Ureter (tissue), 1 donor: ENCODE measurements at regions not wholly inside any gene's neighbourhood (a gene's known extent, or its start where the extent isn't known, plus 50 kb on each side); places are given as distances from the start of the nearest gene placed in this dataset.

Source experiments
- DNase-seq: peaks from one replicate; pipeline ENCODE4 v3.0.0-alpha.2; 2020; ENCODE audit warnings: low spot score
- donor health status: DM: yes; HTN: yes; CAD: no.

DNA sequence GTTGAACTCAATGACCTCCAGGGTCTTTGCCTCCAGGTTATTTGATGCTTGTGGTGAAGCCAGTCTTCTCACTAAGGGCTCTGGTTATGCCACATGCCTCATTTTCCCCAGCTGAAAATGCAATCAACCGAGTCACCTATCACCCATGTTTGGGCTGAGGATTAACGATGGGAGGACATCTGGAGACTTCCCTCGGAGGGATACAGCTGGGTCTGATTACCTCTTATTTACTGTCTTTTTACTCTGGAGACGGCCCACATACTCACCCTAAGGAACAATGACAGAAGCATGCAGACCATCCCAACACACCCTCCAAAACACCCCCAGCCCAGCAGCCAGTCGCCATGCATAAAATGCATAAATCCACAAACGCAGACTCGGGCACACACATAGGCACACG lies 187.4 kb downstream of the OPA1 start:
- no peak for DNase-seq

DNA sequence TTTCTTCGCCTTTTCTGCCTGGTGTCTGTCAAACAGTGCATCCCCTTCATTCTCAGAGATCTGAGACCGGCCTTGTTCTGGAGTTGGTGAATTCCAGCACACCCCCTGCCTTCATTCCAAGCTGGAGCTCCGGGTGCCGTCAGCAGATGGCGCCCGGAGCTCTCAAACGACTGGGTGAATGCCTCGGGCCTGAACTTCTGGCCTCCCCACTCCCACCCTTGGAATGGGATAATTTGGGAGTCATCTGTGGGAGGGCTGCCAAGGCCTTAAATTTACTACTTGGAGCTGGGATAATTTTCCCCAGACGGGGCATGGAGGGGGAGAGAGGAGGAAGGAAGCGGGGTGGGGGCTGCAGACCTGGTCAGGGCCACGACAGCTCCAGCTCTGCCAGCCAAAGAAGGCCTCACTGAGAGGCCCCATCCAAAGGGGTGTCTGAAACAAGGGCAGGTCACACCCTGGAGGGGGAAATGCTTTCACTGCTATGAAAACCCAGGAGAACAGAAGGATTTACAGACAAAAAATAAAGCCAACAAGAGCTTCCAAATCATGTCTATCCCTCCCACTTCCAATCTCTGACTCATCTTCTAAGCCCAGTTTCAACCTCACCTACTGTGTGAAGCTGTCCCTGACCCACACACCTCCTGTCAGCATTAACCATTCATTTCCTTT lies 187.9 kb downstream of the OPA1 start:
- peak; percentile 72 for DNase-seq

DNA sequence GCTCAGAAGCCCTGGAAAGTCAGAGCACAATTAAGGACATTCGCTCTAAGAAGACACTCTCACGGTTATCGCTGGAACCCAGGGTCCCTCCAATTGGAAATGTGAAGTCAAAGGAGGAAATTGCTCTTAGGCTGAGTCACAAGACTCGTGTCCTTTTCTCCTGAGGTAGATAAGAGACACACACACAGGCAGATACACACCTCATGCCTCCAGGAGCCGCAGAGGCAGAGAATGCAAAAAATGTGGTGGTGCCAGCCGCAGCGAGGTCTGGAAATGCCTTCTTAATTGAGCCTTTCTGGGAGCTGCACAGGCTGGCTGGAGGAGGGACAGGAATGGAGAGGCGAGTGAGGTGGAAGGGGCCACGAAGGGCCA lies 189.3 kb downstream of the OPA1 start:
- DNase-seq: peak; percentile 70

DNA sequence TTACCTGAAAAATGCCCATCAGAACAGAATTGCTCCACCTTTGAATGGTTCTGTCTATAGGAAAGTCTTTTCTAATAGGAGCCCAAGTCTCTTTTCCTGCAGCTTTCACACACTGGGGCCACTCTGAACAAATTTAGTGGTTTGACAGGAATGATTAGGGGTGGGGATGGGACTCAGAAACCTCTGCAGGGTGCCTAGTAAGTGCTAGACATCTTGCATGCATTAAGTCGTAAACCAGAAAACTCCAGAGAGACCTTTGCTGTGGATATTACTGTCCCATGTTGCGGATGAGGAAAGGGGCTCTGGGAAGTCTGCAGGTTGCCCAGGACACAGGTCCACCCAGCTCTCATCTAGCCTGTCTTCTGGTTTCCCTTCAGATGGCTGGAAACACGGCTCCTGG lies 189.7 kb downstream of the OPA1 start:
- DNase-seq: no peak

DNA sequence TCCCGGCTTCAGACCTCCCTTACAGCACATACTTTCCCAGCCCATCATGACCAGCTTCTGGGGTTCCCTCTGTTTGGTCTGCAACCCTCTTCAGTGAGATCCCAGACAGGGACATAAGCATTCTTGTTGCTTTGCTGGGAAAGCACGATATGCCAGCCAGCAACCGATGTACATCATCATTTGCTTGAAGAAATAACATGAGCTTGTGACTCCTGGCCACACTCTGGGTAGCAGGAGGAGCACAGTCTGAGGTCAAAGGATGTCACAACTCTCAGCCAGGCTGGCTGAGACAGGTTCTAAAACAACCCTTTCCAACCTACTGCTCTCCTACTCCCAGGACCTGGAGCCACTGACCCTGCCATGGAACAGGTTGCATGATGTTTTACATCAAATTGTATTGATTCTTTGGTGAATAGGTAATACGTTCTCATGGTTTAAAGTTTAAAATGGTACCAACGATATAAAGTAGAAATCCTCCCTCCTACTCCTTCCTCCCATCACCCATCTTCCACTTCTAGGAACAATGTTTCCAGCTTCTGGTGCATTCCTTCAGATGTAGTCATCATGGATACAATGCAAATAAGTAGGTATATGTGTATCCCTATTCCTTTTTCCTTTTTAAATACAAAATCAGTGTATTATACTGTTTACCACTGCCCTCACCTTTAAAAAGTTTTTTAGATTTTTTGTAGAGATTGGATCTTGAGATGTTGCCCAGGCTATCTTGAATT lies 190.3 kb downstream of the OPA1 start:
- no peak for DNase-seq

DNA sequence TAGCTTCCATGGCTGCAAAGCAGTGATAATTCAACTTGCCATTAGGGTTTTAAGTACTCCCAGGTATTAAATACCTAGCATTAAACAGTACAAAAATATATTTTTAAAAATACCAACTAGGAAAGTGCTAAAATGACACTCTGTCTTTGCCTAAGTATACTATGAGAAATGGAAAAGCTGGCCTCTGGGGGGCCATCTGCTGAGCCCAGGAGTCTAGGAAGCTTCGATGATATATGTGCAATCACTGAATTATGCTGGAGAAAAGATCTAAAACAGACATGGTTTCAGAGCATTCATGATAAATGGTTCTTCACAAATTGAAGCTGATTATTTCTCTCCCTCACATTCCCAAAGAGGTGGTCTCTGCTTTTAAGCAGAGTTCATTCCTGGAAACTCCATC lies 191.8 kb downstream of the OPA1 start:
- no peak for DNase-seq

DNA sequence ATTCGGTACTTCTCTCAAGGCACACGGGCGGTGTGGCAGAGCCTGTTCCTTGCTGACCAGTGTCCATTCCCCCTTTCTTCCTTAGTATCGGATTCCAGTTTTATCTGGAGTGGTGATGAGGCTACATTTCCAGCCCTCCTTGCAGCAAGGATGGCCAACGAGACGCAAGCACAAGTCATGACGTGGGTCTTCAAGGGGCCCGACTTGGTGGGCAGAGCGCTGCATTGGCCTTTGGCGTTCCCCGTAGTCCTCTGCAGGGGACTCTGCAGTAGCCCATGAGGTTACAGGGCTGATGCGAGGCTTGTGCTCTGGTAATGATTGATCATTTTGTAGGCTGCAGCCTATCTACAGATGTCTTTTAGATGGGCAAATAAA lies 194.5 kb downstream of the OPA1 start:
- DNase-seq: no peak

DNA sequence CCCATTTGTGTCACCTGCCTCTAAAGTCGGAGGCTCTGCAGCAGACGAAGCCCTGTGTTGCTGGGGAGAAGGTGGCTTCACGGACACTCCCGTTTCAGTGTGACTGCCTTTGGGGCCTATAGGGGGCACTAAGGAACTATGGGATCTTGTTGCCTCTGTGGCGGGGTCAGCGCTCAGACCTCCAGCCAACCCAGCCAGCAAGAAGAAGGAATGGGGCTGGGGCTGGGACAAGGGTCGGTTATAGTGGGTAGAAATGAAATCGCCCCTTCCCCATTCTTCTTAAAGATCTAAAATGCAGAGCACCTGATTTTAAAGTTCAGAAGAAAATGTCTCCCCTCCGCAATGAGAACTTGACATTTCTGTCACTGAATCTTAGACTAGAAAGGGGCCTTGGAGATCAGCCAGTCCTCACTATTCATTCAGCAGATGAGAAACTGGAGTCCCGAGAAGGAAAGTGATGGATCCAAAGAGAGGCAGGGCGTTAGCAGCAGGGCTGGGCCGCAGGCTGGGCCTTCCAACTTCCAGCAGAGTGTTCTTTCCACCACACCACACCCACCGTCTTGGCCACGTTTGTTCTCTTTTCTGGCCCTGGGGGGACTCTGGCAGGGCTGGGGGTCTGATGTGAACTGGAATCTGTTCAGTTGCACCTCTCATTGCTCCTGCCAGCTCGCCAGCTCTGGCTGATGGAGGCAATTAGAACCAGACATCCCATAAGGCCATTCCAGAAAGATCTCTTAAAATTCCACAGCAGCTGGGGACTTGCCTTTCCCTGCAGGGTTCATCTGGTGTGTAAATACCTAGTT lies 195.4 kb downstream of the OPA1 start:
- peak; percentile 62 for DNase-seq

DNA sequence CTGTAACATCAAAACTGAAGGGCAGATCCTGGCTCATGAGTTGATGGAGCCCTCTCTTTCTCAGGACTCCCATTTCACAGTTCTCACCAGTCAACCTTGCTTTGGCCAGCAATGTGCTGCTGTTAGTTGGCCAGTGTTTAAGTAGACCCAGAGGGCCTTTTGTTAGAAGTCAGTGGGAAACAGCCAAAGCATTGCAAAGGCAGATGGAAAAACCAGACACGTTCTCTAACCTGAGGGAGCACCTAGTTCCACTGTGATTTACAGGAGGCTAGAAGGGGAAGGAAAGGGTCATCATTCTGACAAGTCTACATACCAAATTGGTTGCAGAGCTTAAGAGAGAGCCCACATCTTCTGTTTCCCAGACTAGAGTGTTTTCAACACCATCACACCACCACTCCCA lies 196.4 kb downstream of the OPA1 start:
- DNase-seq: no peak

DNA sequence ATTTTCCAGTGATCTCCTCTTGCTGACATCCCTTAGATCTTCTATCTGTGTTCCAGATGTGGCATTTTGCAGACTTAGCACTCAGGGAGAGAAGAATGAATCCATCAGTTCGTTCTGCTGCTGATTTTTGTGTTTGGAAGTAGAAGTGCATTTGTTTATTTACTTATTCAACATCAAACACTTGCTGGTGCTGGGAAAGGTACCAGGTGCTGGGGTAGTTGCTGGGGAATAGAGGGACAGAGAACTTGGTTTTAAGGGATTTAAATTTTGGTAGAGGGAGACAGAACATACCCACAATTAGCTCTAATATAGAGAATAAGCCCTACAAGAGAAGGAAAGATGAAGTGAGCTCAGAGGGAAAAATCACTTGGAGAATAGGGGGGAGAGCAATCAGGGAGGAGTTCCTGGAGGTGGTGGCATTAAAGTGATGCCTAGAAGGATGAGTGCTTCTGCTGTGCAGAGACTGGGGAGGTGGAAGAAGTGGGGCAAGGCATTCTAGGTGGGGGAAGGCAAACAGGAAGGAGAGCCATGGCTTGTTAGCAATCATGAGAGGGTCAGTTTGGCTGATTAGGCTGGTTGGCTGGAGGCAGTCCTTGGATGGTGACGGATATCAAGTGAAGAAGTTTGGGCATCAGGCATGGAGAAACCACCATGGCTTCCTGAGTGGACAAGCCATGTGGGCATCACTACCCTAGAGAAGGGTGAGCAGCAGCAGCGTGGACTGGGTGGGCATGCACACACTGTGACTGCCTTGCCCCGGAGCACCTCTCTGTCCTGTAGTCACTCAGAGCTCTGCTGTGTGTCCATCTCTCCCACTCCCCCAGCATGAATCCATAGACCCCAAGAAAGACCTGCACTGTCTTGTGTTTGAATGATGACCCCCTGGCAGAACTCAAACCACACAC lies 197.3 kb downstream of the OPA1 start:
- DNase-seq: no peak

DNA sequence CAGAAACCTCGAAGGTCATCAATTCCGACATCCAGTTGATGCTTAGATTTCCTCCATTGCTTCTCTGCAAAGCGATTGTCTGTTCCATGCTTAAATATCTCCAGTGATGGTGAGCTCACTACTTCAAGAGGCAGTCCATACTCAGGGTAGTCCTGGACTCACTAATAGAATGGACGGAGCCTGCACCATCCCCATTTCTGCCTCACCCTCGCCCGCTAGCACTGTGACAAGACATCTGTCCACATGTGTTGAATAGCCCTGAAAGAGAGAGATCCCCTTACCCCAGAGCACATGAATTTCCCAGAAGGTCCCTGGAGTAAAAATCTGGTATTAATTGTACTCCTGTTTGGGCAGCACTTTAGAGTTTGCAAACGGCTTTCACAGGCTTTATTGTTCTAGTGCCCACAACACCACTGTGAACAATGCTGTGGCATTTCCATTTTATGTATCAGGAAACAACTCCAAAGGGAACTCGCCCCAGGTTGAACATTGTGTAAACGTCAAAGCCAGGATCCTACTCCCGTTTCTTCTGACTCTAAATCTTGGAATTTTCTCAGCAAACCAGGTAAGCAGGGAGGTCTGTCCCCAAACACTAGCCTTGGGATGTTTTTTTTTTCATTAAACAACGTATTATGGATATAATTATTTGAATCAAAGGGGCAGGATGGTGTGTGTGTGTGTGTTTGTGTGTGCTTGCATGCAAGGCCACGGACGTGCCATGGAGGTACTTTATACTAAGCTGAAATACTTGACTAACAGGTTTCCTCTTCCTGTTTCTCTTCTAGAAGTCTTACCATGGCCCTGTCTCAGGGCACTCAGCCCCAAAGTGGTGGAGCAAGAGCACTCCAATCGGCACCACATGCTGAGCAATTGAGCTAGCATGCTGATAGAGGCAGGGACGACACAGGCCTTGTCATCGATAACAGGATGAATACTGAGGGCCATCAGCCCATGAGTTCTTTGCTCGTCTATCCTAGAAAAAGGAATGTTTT lies 198.3 kb downstream of the OPA1 start:
- peak; percentile 64 for DNase-seq

DNA sequence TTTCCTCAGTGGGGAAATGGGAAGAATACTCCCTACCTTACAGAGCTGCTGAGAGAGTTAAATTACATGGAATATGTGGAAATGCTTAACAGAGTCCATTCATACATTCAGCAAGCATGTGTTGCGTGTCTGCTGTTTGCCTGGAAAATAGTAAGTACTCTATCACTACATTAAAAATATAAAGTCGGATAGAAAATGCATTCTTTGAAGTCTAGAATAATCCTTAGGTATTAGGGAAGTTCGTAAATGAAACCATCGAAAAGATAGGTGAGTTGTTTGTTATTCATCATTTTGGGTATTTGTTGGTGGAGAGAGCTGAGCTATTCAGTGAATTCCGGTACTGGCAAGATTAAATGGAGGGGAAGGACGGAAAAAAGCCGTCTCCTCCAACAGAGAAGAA lies 200.1 kb downstream of the OPA1 start:
- DNase-seq: no peak

DNA sequence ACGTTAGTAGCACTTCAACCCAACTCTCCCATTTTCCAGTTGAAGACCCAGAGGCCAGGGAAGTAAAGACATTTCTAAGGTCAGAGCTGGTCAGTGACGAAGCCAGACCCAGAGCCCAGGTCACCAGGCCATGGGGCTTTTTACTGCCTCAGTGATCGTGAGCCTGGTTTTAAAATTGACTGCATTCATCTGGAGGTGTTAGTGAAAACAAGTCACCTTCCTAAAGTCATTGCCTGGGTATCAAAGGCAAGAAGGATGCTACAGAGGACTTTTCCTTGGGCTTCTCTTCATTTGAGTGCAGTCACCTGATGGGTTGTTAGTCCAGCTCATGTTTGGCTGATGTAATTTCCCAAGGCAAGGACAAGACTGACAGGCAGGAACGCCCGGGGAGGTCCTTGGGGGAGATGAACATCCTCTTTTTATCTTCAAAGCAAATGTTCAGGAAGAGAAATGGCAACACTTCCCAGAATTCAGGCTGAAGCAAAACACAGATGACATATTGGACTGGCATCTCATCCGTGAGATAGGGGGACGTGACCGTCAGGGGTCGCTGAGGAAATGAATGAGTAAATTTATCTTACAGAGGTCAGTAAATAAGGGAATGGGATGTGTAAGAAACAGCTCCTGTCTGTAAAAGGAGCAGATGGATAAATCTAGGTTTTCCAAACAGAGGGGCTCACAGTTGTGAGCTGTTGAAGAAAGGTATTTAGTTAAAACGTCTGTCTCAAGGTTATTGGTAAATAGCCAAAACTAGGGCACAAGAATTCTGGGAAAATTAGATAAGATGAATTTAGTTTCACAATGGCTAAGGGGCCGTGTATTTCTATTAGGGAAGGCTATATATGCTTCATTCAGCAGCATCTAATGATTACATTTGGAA lies 201.2 kb downstream of the OPA1 start:
- no peak for DNase-seq

DNA sequence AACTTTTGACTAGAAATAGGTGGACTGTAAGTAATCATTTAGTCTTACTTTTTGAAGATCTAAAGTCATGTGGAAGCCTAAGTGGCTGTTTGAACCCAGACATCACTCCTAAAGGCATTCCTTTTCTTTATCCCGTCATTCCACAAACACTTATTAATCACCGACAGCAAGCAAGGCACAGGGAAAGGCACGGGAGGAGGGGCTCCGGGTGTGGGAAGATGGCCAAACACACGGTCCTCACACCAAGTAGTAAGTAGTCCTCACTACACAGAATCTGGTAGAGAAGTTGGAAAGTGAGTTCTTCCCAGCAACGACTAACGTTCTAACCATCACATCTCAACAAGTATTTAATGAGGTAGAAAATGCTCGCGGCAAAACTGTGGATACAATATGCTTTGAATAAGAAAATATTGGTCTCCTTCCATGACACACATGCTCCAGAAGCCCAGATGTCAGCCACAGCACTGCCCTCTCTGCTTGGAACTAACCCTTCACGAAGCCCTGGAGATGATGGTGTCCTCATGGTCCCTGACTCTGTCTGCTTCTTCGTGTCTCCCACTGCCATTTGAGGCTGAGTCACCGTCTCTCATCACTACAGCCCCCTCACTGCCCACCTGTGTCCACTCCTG lies 202.2 kb downstream of the OPA1 start:
- no peak for DNase-seq

DNA sequence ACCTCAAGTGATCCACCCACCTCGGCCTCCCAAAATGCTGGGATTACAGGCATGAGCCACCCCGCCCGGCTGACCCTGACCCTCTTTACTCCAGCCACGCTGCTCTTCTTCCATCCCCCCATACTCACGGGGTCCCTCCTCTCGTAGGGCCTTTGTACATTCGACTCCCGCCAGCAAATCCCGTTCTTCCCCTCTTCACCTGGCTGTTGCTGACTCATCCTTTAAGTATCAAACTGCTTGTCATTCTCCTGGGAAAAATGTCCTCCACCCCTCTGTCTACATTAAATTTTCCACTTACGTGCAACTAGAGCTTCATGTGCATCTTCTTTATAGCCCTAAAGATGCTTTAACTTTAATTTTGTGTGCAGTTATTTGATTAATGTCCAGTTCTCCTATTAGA lies 203.1 kb downstream of the OPA1 start:
- no peak for DNase-seq

DNA sequence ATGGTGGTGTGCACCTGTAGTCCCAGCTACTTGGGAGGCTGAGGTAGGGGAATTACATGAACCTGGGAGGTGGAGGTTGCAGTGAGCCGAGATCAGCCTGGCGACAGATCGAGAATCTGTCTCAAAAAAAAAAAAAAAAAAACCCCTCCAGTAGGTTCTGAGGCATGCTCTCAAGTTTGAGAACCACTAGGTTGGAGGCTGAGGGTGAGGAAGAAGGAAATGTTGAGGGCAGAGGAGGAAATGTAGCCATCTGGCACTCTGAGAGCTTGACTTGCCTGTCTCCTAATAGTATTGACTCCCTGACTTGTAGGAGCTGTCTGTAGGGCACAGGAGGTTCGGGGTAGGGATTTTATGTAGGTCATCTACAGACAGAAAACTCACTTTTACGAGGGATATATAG lies 204.6 kb downstream of the OPA1 start:
- no peak for DNase-seq

DNA sequence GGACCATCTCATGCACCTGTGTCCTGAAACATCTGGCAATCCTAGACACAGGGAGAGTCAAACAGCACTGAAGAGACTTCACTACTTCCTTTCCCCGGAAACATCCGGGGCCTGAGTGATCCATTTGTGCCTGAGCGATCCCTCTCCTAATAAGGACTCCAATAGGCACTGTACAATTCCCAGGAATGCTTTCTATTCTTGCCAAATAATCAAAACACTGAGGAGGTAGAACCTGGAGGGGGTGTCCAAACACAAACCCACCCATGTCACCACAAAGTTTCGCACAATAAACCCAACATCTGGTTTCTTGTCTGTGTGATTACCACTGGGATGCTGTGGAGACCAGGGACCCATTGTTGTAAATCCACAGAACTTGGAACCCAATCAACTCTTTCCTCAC lies 205.0 kb downstream of the OPA1 start:
- DNase-seq: no peak

DNA sequence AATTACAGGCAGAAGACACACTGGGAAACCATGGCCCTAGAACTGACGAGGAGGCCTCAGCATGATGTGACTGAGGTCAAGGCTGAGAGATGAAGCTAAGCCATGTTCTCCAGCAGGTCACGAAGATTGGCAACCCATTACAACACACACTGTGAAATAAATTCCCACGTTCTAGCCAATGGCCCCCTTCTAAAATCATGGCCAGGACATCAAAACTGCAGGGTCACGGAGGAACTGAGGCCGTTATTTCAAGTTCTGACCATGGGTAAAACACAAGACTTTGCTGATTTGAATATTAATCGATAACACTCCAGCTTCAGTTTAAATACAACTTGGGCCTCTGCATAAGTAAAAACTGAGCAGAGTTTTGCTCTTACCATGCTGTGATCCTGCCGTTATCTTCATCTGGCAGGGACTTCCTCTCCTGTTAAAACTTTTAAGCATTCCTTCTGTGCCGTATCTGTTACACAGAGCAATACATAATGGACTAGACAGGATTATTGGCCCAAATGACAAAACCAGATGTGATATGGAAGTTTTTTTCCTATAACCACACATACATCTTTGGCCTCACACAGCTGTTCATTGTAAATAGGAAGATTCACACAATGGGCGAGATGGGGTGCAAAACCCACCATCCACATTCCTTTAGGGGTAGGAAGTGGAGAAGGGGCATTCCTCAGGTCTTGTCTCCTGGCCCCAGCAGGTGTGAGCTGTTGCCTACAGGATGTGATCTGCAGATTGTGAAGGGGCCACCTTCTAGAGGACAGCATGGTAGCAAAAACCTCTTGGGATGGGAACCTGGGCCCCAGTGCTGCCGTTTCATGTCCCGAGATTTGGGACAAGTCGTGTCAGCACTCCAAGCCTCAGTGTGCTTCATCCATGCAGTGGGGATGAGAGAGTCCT lies 207.4 kb downstream of the OPA1 start:
- no peak for DNase-seq
